NCI-H774 (cell line): ENCODE measurements at regions not wholly inside any gene's neighbourhood (a gene's known extent, or its start where the extent isn't known, plus 50 kb on each side); places are given as distances from the start of the nearest gene placed in this dataset.

ENCODE experiments used
- DNase-seq: peaks from one replicate; lab custom pipeline; 2025; lab: John Stamatoyannopoulos, UW

- DNase-seq, result no peak
Observed at GRCh38 chr4:111595456-111595855, 549.8 kb upstream of the FAM241A start.

- no peak for DNase-seq
Observed at GRCh38 chr4:111596491-111596890, 548.8 kb upstream of the FAM241A start.

GRCh38 chr4:111601671-111602070 is 543.6 kb upstream of the FAM241A start:
- no peak for DNase-seq

- DNase-seq, result no peak
Observed at GRCh38 chr4:111602848-111603247, 542.4 kb upstream of the FAM241A start.

- no peak for DNase-seq
Observed at GRCh38 chr4:111605111-111605510, 540.1 kb upstream of the FAM241A start.

GRCh38 chr4:111610681-111611080 is 534.6 kb upstream of the FAM241A start:
- no peak for DNase-seq

- DNase-seq, result no peak
Observed at GRCh38 chr4:111618908-111619307, 526.3 kb upstream of the FAM241A start.

GRCh38 chr4:111628437-111628836 is 516.8 kb upstream of the FAM241A start:
- DNase-seq, result no peak

GRCh38 chr4:111630705-111631104 is 514.5 kb upstream of the FAM241A start:
- peak; percentile 1 for DNase-seq

- no peak for DNase-seq
Observed at GRCh38 chr4:111631215-111631999, 513.8 kb upstream of the FAM241A start.

GRCh38 chr4:111632641-111633151 is 512.6 kb upstream of the FAM241A start:
- DNase-seq, result peak; percentile 23

- no peak for DNase-seq
Observed at GRCh38 chr4:111633663-111634266, 511.5 kb upstream of the FAM241A start.

- no peak for DNase-seq
Observed at GRCh38 chr4:111635646-111636045, 509.6 kb upstream of the FAM241A start.

- DNase-seq, result no peak
Observed at GRCh38 chr4:111636961-111637585, 508.2 kb upstream of the FAM241A start.

- no peak for DNase-seq
Observed at GRCh38 chr4:111639120-111639690, 506.0 kb upstream of the FAM241A start.

- DNase-seq, result no peak
Observed at GRCh38 chr4:111639876-111640275, 505.4 kb upstream of the FAM241A start.

GRCh38 chr4:111641813-111642579 is 503.3 kb upstream of the FAM241A start:
- peak; percentile 10 for DNase-seq

- DNase-seq, result no peak
Observed at GRCh38 chr4:111648056-111648455, 497.2 kb upstream of the FAM241A start.

- DNase-seq, result no peak
Observed at GRCh38 chr4:111649308-111649707, 495.9 kb upstream of the FAM241A start.

- no peak for DNase-seq
Observed at GRCh38 chr4:111650146-111650545, 495.1 kb upstream of the FAM241A start.

- DNase-seq, result no peak
Observed at GRCh38 chr4:111650674-111651086, 494.6 kb upstream of the FAM241A start.

- no peak for DNase-seq
Observed at GRCh38 chr4:111652236-111652635, 493.0 kb upstream of the FAM241A start.
